ENCODE measurements at regions not wholly inside any gene's neighbourhood (a gene's known extent, or its start where the extent isn't known, plus 50 kb on each side); places are given as distances from the start of the nearest gene placed in this dataset.

GRCh38 chr14:40452674-40453073 lies 1020.4 kb upstream of the FBXO33 start:
- H3K27ac ChIP-seq, result no peak overlapping the region
- no peak for TF ChIP-seq CTCF (IDR thresholded peaks at IDR 0.05)
- no peak for TF ChIP-seq POLR2AphosphoS5 (IDR thresholded peaks at IDR 0.05)
- TF ChIP-seq EP300 (IDR thresholded peaks at IDR 0.05), result no peak
- no peak for TF ChIP-seq POLR2A (IDR thresholded peaks at IDR 0.05)
- no peaks in the 10 kb centered on the region for H3K4me1 ChIP-seq
- H3K4me3 ChIP-seq, result no peak overlapping the region
- 90 to 97% (median 95%) methylated on average over 1 of the region's 1 CpG for WGBS, 5 donors
- intact Hi-C loops (cut with DNase I; ENCODE audit: low total_unique reads), result no loop called here
- no peak for DNase-seq
- H3K27me3 ChIP-seq, result no peaks in the 10 kb centered on the region
- peaks cover 0 to 8% (median 0%) of the 10 kb centered on the region in 4 donors for H3K9me3 ChIP-seq
- no peaks in the 10 kb centered on the region for H3K36me3 ChIP-seq

GRCh38 chr14:40447017-40447416 lies 1014.8 kb upstream of the FBXO33 start:
- TF ChIP-seq EP300 (IDR thresholded peaks at IDR 0.05) (no peak), POLR2AphosphoS5 (IDR thresholded peaks at IDR 0.05) (no peak)
- intact Hi-C loops (cut with DNase I; ENCODE audit: low total_unique reads), result no loop called here
- no peak overlapping the region for H3K4me3 ChIP-seq
- H3K27ac ChIP-seq, result no peak overlapping the region
- DNase-seq, result no peak
- no peaks in the 10 kb centered on the region for H3K36me3 ChIP-seq
- no peaks in the 10 kb centered on the region for H3K27me3 ChIP-seq
- H3K4me1 ChIP-seq, result no peaks in the 10 kb centered on the region
- 75 to 88% (median 83%) methylated on average over 3 of the region's 3 CpGs for WGBS, 5 donors
- H3K9me3 ChIP-seq, result peaks cover 0 to 4% (median 0%) of the 10 kb centered on the region in 4 donors

GRCh38 chr14:40445020-40445419 lies 1012.8 kb upstream of the FBXO33 start:
- no peak overlapping the region for H3K27ac ChIP-seq
- H3K27me3 ChIP-seq, result no peaks in the 10 kb centered on the region
- TF ChIP-seq EP300 (IDR thresholded peaks at IDR 0.05) (no peak), POLR2AphosphoS5 (IDR thresholded peaks at IDR 0.05) (no peak), POLR2A (IDR thresholded peaks at IDR 0.05) (no peak), CTCF (IDR thresholded peaks at IDR 0.05) (no peak)
- DNase-seq, result no peak
- intact Hi-C loops (cut with DNase I; ENCODE audit: low total_unique reads), result no loop called here
- peaks cover 0 to 4% (median 0%) of the 10 kb centered on the region in 4 donors for H3K9me3 ChIP-seq
- no peak overlapping the region for H3K4me3 ChIP-seq
- H3K36me3 ChIP-seq, result no peaks in the 10 kb centered on the region
- no peaks in the 10 kb centered on the region for H3K4me1 ChIP-seq
- 76 to 87% (median 83%) methylated on average over 5 of the region's 5 CpGs for WGBS, 5 donors

- Histone ChIP-seq H3K4me3 (no peak overlapping the region), H3K27ac (no peak overlapping the region), H3K4me1 (no peaks in the 10 kb centered on the region), H3K27me3 (no peaks in the 10 kb centered on the region), H3K36me3 (no peaks in the 10 kb centered on the region), H3K9me3 (no peaks in the 10 kb centered on the region)
- TF ChIP-seq POLR2AphosphoS5 (IDR thresholded peaks at IDR 0.05) (no peak), EP300 (IDR thresholded peaks at IDR 0.05) (no peak), POLR2A (IDR thresholded peaks at IDR 0.05) (no peak), CTCF (IDR thresholded peaks at IDR 0.05) (no peak)
- intact Hi-C loops (cut with DNase I; ENCODE audit: low total_unique reads), result no loop called here
- 75 to 87% (median 83%) methylated on average over 3 of the region's 3 CpGs for whole genome bisulfite sequencing, 5 donors
- DNase-seq, result no peak
These were observed 1004.3 kb upstream of the FBXO33 start for GRCh38 chr14:40436551-40436950.

- H3K36me3 ChIP-seq, result no peaks in the 10 kb centered on the region
- no peaks in the 10 kb centered on the region for H3K4me1 ChIP-seq
- intact Hi-C loops (cut with DNase I; ENCODE audit: low total_unique reads), result no loop called here
- H3K27me3 ChIP-seq, result no peaks in the 10 kb centered on the region
- WGBS, 5 donors, result 36 to 50% (median 45%) methylated on average over 6 of the region's 6 CpGs
- no peak overlapping the region for H3K27ac ChIP-seq
- no peak overlapping the region for H3K4me3 ChIP-seq
- peak in 4 of 7 experiments; percentile 24 to 43 (median 29) for TF ChIP-seq CTCF (IDR thresholded peaks at IDR 0.05)
- TF ChIP-seq EP300 (IDR thresholded peaks at IDR 0.05), result no peak
- TF ChIP-seq POLR2AphosphoS5 (IDR thresholded peaks at IDR 0.05), result no peak
- TF ChIP-seq POLR2A (IDR thresholded peaks at IDR 0.05), result no peak
- H3K9me3 ChIP-seq, result no peaks in the 10 kb centered on the region
- DNase-seq, result peak; percentile 25 to 36
These were observed 985.7 kb upstream of the FBXO33 start for GRCh38 chr14:40417777-40418401.

All from stomach (tissue), 8 donors.